ENCODE measurements at regions not wholly inside any gene's neighbourhood (a gene's known extent, or its start where the extent isn't known, plus 50 kb on each side); places are given as distances from the start of the nearest gene placed in this dataset.
"Not testable (repeated sequence)": the region's sequence is repeated elsewhere in the genome, so short reads cannot be mapped to it uniquely, and the experiment has no call there.

GRCh38 chr14:97033556-97034081, 236.4 kb downstream of the VRK1 start:
- DNase-seq, result no peak

- no peak for DNase-seq
These were observed 239.1 kb downstream of the VRK1 start for GRCh38 chr14:97036086-97036852.

GRCh38 chr14:97039717-97040363, 242.7 kb downstream of the VRK1 start:
- no peak for DNase-seq

- DNase-seq, result no peak
These were observed 249.8 kb downstream of the VRK1 start for GRCh38 chr14:97046967-97047366.

GRCh38 chr14:97052001-97052400, 254.8 kb downstream of the VRK1 start:
- no peak for DNase-seq

GRCh38 chr14:97053941-97054340, 256.8 kb downstream of the VRK1 start:
- DNase-seq, result no peak

- DNase-seq, result no peak
These were observed 258.2 kb downstream of the VRK1 start for GRCh38 chr14:97055355-97055754.

GRCh38 chr14:97056086-97056485, 258.9 kb downstream of the VRK1 start:
- DNase-seq, result peak; percentile 69

- DNase-seq, result no peak
These were observed 260.3 kb downstream of the VRK1 start for GRCh38 chr14:97057238-97058073.

GRCh38 chr14:97058074-97058467, 260.9 kb downstream of the VRK1 start:
- DNase-seq, result no peak

GRCh38 chr14:97058589-97058988, 261.4 kb downstream of the VRK1 start:
- DNase-seq, result no peak

- no peak for DNase-seq
These were observed 264.0 kb downstream of the VRK1 start for GRCh38 chr14:97061198-97061597.

GRCh38 chr14:97061714-97062113, 264.5 kb downstream of the VRK1 start:
- DNase-seq, result no peak

GRCh38 chr14:97065305-97066067, 268.3 kb downstream of the VRK1 start:
- no peak for DNase-seq

- no peak for DNase-seq
These were observed 269.1 kb downstream of the VRK1 start for GRCh38 chr14:97066068-97066899.

GRCh38 chr14:97068293-97068692, 271.1 kb downstream of the VRK1 start:
- not testable (repeated sequence) for DNase-seq

GRCh38 chr14:97070259-97070658, 273.1 kb downstream of the VRK1 start:
- peak; percentile 46 for DNase-seq

- no peak for DNase-seq
These were observed 274.0 kb downstream of the VRK1 start for GRCh38 chr14:97071177-97071576.

GRCh38 chr14:97073622-97074021, 276.4 kb downstream of the VRK1 start:
- no peak for DNase-seq

GRCh38 chr14:97074456-97074855, 277.3 kb downstream of the VRK1 start:
- no peak for DNase-seq

- no peak for DNase-seq
These were observed 277.7 kb downstream of the VRK1 start for GRCh38 chr14:97074856-97075255.

GRCh38 chr14:97077253-97077653, 280.1 kb downstream of the VRK1 start:
- peak; percentile 90 for DNase-seq
